NCI-H1694 (cell line): ENCODE measurements at regions not wholly inside any gene's neighbourhood (a gene's known extent, or its start where the extent isn't known, plus 50 kb on each side); places are given as distances from the start of the nearest gene placed in this dataset.

Experiments
- DNase-seq: peaks from one replicate; lab custom pipeline; 2025; lab: John Stamatoyannopoulos, UW

GRCh38 chr7:26458466-26459145 is 166.9 kb downstream of the SNX10 start:
- no peak for DNase-seq

DNA sequence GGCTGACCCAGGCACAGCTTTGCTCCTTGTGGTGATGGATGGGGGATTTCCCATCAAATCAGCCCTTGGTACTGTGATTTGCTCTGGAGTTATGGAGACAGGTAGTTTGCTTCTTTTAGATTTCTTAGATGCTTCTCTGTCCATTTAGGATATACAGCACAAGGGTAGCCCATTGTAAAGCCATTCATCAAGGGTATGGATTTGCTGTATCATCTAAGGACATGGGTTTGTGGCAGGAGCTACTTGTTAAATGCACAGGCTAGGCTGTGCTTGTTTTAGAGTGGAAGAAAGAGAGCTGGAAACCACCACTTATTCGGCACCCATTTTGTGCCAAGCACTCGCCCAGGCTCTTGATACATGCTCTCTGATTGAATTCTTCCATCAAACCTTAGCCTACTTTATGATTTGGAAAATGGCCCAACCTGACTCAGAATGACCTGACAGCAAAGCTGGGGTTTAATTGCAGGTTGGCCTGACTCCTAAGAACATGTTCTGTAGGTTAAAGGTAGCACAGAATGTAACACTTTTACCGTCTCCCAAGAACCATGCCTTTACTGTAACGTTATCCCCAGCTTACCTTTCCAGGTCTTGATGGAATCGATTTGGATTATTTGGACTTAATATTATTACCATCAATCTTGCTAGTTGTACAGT is 168.0 kb downstream of the SNX10 start:
- no peak for DNase-seq

DNA sequence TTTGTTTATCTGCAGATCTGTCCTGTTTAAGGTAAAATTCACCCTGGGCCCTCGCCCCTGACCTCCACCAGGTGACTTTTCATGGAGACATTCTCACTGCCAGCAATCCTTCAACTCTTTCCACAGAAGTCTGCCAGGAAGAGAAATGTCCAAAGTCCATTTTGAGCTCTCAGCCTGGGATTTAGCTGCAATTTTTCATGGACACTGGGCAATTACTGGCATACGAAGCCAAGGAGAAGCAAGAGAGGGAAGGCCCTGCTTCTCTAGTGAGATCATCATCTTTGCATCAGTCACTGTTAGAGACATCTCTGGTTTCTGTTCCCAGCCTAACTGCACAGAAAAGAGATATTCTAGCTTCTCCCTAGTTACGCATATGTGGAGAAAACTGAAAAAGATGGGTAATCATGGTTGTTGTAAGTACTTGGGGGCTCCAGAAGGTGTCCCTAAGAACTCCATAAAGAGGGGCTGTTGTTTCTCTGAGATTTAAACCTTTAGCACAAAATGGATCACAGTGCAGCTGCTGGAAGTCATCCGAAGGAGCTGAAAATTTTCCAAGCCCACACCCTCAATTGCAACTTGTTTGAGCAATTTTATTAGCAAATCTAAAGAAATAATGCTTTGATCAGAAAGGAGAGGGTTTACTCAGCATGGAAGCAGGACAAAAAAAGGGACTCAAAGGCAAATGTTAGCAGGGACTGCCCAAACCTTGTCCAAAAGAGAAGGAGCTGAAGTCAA is 168.9 kb downstream of the SNX10 start:
- no peak for DNase-seq

- no peak for DNase-seq
Measured at GRCh38 chr7:26461518-26461917, 169.9 kb downstream of the SNX10 start.

DNA sequence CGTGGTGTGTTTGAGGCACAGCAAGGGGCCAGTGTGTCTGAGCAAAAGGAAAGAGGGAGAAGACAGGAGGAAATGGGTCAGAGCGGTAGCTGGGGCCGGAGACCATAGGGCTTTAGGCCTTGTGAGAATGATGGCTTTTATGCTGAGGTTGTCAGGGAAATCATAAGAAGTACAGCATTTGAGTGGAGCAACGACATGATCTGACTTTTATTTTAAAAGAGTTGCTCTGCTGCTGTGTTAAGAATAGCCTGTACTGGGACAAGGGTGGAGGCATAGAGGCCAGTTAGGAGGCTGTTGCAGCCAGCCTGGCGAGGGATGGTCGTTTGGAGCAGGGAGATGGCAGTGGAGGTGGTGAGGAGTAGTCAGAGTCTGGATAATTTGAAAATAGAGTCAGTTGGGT is 174.3 kb downstream of the SNX10 start:
- DNase-seq = no peak

GRCh38 chr7:26467104-26467503 is 175.4 kb downstream of the SNX10 start:
- no peak for DNase-seq

GRCh38 chr7:26467541-26467940 is 175.9 kb downstream of the SNX10 start:
- no peak for DNase-seq

DNA sequence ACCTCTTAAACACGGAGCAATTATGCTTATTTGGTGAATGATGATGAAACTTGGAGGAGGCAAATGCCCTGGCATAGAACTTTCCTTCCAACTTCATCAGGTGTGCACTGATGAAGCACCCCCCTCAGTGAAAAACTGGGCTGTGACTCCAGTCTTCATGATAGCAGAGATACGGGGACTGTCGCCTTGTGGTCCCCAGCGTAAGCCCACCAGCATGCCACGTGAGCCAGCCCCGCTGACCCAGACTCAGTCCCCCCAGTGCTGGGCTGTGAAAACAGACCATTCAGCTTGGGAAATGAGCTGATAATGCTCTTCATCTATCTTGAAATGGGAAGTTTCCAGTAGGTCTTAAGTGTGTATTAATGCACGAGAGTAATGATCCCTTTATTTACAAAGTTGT is 177.0 kb downstream of the SNX10 start:
- DNase-seq = no peak

GRCh38 chr7:26469188-26469587 is 177.5 kb downstream of the SNX10 start:
- DNase-seq = no peak

DNA sequence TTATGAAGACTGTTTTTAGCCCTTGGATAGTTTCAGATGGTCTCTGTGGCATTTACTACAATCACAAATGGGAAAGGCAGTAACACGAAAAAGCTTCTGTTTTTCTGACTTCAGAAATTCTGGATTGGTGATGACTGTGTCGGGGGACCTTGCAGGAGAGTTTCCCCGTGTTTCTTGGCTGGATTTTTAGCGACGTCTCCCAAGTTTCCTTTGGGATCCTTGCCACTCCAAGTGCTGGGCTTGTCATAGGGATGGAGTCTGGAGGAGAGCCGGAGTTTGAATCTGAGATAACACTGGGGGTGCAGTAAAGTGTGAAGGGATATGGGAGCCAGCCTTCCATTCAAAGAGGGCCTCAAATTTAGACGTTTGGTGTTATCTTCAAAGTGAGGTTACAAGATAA is 179.0 kb downstream of the SNX10 start:
- DNase-seq = no peak

DNA sequence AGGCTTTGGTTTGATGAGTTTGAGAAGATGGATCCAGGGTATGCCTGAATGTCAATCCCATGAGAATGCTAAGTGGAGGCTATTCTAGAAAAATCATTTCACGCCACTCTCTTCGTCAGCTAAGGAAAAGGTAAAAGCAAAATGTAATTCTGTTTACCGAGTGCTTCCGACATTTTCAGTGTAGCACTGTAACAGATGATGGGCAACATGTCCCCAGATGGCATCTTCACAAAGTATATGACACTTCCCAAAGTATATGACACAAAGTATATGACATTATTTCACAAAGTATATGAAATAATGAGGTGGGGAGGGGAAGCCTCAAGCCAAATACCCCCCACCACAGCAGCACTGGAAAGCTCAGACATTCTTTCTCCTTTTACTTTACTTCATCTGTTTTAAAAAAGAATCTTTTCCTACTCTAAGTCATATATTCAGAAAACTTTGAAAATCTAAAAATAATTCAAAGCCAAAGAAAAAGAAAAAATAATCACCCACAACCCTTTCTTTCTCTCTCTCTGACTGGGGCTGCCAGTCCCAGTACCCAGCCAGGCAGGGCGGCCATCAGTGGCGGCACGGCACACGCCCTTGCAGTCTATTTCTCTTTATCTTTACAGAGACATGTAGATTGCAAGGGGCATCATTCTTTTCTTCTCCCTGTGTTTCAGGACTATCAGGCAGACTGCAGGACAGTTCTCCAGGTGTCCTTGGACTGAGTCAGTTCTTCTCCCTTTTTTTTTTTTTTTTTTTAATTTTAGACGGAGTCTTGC is 179.8 kb downstream of the SNX10 start:
- DNase-seq = no peak

- no peak for DNase-seq
Measured at GRCh38 chr7:26472971-26473370, 181.3 kb downstream of the SNX10 start.

GRCh38 chr7:26476271-26476670 is 184.6 kb downstream of the SNX10 start:
- DNase-seq = no peak

GRCh38 chr7:26477381-26477990 is 185.8 kb downstream of the SNX10 start:
- DNase-seq = no peak

GRCh38 chr7:26478550-26478949 is 186.9 kb downstream of the SNX10 start:
- DNase-seq = no peak

DNA sequence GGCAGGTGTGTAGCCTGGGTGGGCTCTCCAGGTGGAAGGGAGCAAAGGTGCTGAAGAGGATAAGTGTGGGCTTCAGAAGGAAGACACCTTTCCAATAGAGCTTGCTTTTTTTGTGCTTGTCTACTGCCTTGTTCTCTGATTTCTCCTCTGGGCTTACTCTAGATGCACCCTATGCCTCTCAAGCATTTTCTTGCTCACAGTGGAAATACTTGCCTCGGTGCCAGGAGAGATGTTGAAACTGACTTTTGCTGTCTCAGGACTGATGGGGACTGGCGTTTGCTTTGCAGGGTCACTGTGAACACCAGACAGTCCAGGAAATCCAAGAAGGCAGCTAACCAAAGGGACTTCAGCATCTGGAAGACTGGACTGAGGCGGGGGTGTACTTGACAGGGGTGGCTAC is 187.9 kb downstream of the SNX10 start:
- no peak for DNase-seq

DNA sequence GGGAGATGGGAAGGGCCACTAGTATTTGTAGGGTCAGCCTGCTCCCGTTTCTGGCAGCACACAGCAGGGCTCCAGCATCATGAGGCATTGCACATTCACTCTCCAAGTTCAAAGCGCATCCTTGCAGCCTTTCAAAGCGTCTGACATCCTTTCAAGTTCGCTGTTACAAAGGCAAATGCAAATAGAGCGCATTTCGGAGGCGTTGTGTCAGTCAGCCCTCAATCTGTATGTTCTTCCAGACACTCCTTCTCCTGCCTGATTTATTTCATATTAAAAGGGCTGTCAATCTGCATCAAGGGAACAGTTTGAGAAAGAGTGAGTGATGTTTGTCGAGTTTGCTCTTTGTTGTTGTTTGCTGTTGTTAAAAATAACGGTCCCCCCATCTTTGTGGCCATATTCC is 188.5 kb downstream of the SNX10 start:
- DNase-seq = no peak

DNA sequence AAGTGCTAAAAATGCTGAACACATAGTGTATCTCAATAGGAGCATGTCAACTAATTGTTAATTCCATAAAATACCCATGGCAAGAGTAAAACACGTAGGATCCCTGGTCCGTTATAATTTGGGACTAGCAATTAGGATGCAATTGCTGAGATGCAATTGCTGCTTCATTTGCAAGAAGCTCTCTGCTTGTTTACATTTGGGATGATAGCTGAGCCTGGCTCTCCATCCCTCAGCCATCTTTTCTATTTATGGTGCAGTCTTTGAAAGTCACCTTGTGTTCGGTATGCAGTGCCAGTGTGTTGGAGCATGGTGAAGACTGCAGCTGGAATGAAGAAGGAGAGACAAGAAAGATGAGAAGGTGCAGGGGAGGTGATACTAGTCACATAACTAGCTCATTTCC is 191.3 kb downstream of the SNX10 start:
- DNase-seq = no peak

DNA sequence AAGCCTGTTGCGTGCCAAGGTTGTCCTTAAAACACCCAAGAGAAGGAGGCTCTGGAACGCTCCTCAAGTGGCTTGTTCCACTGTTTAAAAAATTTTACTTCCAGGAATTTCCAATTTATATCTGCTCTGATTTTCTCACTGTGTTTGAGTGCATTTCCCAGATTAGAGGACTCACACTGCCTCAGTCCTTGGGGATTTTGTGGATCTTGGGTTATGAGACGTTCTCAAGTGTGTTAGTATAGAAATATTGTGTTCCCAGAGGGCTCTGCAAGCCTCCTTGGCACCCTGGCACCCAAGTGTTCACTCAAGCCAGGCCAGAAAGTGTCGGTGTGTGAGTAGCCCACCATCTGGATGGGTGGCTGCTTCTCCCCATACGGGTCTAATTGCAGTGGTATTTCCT is 192.2 kb downstream of the SNX10 start:
- no peak for DNase-seq

DNA sequence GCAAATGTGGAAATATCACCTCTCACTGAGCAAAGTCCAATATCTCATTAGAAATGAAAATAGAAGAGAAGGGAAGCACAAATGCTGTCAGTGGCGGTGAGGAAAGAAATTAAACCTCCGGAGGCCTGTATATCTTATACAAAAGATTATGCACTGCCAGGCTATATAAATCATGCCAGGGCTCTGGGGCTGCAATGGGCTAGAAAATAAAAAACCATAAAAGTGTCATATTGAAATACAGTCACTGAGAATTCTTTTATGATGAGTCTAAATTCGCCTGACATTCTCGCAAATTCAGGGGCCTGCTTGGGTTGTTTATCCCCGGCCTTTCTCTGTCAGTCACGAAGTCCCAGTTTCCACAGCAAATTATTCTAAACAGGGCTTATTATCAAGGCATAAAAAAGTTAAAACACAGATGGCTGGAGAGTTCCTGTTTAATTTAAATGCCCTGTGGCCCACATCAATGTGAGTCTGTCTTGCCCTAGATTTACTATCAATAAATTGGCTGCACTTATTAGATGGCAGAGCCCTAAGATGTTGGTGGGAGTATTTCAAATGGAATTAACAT is 193.8 kb downstream of the SNX10 start:
- DNase-seq = no peak

- DNase-seq = no peak
Measured at GRCh38 chr7:26486153-26486552, 194.5 kb downstream of the SNX10 start.
